OCI-LY1 (cell line): ENCODE measurements at regions not wholly inside any gene's neighbourhood (a gene's known extent, or its start where the extent isn't known, plus 50 kb on each side); places are given as distances from the start of the nearest gene placed in this dataset.

ENCODE experiments used
- CTCF ChIP-seq: fragments of 200-600 bp; sonication (generic), shearing (Covaris generic); IDR thresholded peaks from 2 replicates; pipeline ENCODE4 v1.5.1; 2017; ENCODE audit warnings: mild to moderate bottlenecking, antibody characterized with exemption, low read length, moderate library complexity, mixed read lengths
- EZH2 ChIP-seq: fragments of 200-600 bp; sonication (generic), shearing (Covaris generic); IDR thresholded peaks from 2 replicates; pipeline ENCODE4 v1.8.0; 2017; ENCODE audit warnings: borderline replicate concordance, mixed run types, mild to moderate bottlenecking, antibody characterized with exemption, low read length, moderate library complexity, mixed read lengths

DNA sequence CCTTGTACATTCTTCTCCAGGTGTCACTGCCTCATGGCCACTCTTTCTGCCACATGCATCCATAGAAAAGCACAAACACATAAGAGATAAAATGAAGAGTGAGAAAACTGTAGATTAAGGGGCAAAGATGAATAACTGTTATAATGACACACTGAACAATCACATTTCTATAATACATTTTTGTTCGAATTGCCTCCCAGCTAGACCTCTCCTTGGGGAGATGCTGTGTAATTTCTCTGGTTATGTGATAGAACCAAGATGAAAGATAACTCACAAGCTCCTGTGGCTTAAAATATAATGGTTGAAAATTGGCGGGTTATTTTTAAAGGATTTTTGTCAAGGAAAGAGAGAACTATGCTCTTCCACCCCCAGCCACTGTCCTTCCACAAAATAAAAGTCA, 60.2 kb upstream of the STEAP1 start:
- no peak for TF ChIP-seq CTCF
- no peak for TF ChIP-seq EZH2
